GM21717 (cell line): ENCODE measurements at regions not wholly inside any gene's neighbourhood (a gene's known extent, or its start where the extent isn't known, plus 50 kb on each side); places are given as distances from the start of the nearest gene placed in this dataset.
"Not testable (repeated sequence)": the region's sequence is repeated elsewhere in the genome, so short reads cannot be mapped to it uniquely, and the experiment has no call there.

Experiments used
- ATAC-seq: cut with Tn5 transposase; IDR thresholded peaks from one replicate; pipeline ENCODE4 v1.9.1; 2021; ENCODE audit warnings: mild to moderate bottlenecking, moderate library complexity; ENCODE audit not compliant: unreplicated experiment

DNA sequence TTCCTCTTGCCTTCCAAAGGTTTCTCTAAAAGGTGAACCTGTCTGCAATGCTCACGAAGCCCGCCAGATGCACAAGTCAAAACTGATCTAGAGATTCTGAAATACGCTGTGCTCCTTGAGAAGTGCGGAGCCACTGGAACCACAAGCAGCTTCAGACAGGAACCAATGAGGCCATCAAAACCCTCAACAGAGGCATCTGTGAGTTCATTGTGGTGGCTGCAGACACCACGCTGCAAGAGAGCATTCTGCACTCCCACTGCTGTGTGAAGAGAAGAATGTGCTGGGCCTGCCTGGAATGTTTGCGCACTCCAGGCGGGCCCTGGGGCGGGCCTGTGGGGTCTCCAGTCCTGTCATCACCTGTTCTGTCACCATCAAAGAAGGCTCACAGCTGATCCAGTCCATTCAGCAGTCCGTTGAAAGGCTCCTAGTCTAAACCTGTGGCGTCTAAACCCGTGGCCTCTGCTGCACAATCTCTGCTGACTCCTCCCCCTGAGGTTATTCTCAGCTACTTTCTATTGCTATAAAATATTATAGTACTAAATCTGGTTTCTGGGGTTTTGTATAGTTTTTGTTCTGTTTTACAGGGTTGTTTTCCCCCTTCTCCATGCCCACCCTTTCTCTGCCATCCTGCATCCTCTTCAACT is 187.4 kb downstream of the FAM72C start:
- not testable (repeated sequence) for ATAC-seq

DNA sequence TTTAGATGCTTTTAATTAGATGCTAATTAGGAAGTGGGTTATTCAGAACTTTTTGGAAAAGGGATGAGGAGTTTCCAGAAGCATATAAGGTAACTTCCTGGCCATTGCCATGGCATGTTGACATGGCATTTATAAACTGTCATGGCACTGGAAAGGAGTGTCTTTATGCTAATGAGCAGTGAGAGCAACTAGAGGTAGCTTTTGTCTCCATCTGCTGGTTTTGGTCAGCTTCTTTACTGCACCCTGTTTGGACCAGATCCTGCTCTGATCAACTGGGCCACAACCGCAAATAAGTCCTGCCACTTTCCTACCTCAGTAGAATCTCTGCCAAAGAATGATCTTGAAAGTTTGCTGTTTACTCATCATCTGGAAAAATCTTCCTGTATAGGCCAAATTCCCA is 193.6 kb downstream of the FAM72C start:
- not testable (repeated sequence) for ATAC-seq

DNA sequence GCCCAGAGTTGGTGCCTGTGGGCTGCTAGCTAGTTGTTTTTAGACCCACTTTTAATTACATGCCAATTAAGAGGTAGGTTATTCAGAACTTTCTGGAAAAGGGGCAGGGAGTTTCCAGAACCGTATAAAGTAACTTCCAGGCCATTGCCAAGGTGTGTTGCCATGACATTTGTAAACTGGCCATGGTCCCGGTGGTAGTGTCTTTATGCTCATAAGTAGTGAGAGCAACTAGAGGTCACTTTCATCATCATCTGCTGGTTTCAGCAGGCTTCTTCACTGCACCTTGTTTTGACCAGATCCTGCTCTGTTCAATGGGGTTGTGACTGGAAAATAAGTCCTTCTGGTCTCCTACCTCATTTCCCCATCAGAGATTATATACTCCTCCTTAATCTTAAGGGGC is 207.0 kb downstream of the FAM72C start:
- not testable (repeated sequence) for ATAC-seq

DNA sequence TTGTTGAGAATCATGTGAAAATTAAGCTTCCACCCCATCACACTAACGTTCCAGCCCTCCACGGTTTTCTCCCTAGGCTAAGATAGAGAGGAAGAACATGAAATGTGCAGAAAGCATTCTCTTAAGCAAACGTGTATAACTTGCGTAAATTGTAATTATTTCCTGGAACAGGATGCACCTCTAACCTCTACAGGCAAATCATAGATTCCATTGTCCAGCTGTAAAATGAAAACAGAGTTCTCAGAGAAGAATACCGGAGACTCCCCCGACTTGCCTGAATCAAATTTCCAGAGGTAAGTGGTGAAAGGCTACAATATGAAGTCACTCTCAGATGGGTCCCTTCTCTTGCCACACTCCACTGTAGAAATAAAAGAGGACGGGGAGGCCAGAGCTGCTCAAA is 211.4 kb downstream of the FAM72C start:
- not testable (repeated sequence) for ATAC-seq

DNA sequence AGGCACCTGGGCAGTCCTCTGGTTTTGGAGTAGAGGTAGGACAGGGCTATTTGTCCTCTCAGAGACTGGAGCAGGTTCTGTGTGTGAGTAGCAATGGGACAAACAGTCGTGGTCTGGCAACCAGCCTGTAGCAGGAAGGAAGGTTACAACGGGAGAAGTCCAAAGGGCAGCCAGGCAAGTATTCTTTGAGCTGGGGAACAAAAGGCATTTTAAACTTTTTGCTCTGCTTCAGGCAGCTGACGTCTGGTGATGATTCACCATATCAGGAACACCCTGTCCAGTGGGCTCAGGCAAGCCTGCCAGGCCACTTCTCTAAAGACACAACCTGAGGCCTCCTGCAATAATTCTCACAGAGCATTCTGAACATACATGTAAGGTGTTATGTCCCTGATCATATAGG is 215.8 kb downstream of the FAM72C start:
- not testable (repeated sequence) for ATAC-seq

DNA sequence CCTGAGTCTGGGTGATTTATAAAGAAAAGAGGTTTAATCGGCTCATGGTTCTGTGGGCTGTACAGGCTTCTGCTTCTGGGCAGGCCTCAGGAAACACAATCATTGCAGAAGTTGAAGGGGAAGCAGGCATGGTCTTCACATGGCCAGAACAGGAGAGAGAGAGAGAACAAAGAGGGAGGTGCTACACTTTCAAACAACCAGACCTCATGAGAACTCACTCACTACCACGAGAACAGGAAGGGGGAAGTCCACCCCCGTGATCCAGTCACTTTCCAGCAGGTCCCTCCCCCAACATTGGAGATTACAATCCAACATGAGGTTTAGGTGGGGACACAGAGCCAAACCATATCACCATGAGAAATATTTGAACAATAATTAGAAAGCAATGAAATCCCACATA is 222.9 kb downstream of the FAM72C start:
- no peak for ATAC-seq

DNA sequence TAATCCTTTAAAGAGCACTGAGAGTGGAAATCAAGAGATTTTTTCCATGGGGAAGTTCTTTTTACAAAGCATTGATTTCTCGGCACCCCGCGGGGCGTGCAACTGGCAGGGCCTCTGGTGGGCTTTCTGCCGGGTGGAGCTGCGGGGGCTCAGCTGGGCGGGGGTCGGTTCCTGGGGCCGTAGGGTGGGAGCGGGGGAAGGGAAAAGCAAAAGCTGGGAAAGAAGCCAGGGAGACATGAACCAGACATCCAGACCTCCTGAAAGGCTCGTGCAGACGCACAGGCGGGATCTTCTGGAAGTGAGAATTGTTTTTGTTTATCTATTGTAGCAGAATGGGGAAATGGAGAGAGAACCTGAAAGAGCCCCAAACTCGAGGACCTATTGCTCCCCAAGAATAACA is 235.2 kb downstream of the FAM72C start:
- no peak for ATAC-seq

DNA sequence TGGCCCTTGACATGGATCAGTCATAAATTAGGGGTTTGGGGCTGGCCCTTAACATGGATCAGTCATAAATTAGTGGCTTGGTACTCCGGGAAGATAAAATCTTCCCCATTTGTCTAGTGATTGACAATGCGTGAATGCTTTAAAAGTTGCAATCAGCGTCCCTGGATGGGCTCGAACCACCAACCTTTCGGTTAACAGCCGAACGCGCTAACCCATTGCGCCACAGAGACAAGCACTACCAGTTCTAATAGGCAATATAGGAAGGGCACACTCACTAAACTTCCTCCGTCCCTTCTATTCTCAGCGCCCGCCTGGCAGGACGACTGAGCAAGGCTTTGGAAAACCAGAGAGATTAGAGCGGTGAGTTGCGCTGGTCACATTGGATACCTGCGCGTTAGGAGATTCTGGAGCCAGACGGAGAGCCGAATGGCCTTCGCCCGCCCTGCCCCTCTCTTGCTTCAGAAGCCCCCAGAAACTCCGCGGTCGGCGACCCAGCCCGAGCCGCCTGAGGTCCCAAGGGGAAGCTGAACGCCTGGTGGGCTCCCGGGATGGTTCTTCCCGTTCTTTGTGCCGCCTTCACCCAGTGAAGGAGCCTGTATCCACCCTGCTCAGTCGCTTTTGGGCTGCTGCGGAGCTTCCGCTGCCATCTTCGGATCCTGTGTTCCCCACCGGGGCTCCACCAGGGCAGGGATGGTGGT is 235.9 kb downstream of the FAM72C start:
- no peak for ATAC-seq

DNA sequence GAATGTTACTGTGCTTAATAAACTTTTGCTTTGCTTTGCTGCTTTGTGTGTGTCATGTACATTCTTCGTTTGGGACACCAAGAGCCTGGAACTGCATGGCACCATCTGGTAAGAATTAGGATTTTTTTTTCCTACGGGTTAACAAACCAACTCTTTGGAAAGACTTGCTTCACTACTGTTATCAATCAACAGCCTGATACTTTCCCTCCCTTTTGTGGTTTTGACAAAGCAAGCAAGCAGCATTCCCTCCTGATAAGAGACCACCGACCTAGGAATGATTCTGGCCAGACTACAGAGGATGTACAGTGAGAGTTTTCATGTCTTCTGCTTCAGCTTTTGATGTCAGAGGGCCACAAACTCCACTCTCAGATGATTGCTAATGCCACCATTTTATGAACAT is 237.5 kb downstream of the FAM72C start:
- ATAC-seq, result not testable (repeated sequence)

DNA sequence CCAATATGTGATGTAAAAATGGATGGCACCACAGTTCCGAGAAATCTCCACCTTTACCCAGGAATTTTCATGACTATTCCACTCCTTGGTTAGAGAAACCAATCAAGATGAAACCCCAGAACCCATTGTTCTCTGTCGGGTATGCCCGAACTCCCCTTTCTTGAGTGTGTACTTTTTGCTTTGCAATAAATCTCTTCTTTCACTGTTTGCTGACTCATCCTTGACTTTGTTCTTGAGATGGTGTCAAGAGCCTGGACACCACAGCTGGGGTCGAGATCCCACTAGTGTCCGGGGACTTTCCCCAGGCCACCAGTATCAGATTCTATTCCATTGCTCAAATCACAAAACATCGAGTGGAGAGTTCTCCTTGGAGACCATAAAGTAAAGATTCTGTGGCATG is 240.9 kb downstream of the FAM72C start:
- not testable (repeated sequence) for ATAC-seq

DNA sequence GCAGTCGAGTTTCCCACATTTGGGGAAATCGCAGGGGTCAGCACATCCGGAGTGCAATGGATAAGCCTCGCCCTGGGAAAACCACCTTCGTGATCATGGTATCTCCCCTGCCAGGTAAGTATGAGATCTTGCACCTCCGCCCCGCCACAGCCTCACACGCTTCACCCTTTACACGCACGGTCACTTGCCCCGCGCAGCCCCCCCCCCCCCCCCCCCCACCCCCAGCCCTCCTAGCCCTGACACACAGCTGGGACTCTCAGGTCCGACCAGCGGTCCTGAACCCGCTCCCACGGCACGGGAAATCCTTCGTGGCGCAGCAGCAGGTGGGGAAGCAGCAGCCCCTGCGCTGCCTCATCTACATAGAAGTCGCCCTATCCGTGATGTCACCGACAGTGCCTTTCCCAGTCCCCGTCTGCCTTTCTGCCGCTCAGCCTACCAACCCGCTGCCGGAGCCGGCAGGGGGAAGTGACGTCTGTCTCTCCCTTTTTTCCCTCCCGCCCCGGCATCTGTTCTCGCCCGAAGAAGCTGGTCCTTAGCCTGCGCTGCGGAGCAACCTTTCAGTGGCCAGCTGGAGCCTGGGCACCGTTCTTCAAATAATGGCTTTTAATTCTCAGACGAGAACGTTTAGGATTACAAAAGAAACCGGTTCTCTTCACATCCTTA is 242.2 kb downstream of the FAM72C start:
- ATAC-seq, result peak; percentile 75

DNA sequence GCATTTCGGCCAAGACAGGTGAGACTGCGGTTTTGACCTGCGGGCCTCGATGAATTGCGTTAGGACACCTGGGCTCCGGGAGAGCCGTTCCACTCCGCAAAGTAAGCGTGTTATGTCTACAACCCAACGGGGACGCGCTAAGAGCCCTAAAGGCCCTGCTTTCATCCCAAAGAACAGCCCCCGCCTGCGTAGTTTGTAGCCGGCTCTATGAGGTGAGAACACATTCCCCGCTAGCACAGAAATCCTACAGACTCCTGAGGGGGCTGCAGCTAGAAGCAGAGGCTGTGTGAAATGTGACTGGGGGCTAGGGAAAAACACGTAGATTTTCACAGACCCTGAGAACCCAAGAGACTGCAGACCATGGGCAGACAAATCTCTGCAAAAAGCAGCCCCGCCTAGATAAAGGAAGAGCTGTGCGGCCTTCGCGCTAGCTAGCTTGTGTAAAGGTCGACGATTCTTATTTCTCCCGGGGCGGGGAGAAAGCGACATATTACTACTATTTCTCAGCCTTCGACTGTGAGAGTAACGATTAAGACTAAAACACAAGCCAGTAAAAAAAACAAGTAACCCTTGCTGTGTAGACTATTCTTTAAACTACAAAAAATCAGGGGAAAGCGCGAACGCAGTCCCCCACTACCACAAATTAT is 242.9 kb downstream of the FAM72C start:
- peak; percentile 94 for ATAC-seq

DNA sequence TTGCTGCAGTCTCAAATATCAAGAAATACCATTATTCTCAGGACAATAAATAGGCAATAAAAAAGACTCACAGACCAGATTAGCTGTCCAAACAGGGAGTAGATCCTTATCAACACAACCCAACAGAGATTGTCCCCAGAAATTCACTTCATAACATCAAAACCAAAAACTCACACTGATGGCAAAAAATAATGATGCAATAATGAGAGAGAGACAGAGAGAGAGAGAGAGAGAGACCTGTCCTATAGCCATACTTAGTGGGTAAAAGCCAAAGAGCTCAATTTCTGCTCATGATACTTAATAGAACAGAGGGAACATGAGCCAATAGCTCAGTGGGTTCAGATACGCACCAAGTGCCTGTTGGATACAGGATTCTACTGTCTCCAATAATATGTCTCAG is 244.5 kb downstream of the FAM72C start:
- ATAC-seq, result no peak

DNA sequence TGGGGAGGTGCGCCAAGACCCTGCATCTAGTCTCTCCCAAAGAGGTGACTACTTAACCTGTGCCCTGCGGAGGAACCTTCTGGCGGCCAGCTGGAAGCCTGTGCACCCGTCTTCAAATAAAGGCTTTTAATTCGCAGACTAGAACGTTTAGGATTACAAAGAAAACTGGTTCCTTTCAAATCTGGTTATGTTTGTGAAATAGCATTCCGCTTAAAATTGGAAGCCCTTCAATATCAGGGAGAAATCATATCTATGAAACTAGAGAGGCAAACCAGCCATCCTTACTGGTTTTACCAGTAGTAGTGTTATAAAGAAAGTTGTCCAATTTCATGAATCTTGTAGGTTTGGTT is 250.8 kb downstream of the FAM72C start:
- ATAC-seq, result no peak

DNA sequence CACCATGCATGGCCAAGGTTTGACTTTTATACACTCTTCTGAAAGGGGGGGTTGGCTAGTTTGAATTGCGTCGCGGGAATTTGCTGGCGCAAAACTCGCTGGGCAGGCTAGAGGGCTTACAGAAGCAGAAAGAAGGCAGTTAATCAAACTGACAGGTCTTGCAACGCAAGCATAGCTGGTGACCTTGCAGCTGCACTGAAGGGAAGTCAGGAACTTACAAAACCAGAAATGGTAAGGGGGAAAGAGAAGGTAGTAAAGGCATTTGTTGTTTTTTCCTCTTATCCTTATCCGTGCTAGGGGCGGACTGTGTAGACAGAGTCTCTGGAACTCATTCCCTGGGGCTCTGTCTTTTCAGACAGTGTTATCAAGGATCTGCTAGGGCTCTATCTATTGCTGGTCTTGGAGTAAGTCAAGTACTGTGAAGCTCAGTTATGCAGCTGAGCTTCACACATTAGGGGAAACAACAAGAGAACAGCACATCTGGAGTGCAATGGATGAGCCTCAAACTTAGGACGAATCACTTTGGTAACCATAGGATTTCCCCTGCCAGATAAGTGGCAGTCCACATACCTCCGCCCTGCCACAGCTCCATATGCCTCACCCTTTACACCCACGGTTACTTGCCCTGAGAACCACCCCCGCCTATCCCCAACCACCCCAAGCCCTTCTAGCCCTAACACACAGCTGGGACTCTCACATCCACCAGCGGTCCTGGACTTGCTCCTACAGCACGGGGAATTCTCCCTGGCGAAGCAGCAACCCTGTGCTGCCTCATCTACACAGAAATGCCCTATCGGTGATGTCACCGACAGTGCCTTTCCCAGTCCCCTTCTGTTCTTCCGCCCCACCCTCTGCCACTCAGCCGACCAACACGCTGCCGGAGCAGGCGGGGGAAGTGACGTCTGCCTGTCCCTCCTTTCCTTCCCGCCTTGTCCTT is 251.4 kb downstream of the FAM72C start:
- no peak for ATAC-seq

DNA sequence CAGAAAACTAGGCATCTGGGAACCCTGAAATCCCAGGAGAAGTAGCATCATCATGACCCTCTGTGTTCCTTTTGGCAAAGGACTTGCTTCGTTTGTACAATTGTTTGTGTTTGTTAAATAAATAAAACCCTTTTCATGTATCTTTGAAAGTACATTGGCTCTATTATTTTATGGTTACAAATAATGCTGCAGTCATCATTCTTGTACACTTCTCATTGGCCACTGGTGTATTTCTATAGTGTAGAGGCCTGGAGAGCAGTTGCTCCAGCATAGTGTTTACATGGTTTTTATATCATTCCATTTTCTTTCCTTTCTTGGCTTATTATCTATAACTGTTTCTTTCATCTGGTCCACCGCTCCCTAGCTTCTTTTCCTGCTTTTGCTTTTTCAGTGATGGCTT is 253.3 kb downstream of the FAM72C start:
- no peak for ATAC-seq

DNA sequence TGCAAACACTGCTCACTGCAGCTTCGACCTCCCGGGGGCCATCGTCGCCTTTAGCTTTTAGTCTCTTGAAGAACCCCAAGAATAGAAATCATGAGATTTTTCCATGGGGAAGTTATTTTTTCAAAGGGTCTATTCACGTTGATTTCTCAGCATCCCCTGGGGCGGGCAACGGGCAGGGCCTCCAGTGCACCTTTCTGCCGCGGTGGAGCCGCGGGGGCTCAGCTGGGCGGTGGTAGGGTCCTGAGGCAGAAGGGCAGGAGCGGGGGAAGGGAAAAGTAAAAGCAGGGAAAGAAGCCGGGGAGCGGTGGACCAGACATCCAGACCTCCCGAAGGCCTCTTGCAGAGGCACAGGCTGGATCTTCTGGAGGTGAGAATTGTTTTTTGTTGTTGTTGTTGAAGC is 253.8 kb downstream of the FAM72C start:
- no peak for ATAC-seq

DNA sequence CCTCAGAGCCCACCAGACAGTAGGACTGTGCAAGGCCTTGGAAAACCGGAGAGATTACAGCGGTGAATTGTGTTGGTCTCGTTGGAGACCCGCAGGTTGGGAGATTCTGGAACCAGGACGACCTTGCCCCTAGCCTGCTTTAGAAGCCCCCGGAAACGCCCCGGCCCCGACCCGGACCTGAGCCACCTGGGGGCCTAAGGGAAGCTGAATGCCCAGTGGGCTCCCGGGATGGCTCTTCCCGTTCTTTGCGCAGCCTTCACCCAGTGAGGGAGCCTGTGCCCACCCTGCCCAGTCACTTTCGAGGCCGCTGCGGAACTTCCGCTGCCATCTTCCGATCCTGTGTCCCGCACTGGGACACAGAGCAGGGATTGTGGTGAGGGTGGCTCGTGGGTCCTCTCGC is 254.4 kb downstream of the FAM72C start:
- ATAC-seq, result no peak

DNA sequence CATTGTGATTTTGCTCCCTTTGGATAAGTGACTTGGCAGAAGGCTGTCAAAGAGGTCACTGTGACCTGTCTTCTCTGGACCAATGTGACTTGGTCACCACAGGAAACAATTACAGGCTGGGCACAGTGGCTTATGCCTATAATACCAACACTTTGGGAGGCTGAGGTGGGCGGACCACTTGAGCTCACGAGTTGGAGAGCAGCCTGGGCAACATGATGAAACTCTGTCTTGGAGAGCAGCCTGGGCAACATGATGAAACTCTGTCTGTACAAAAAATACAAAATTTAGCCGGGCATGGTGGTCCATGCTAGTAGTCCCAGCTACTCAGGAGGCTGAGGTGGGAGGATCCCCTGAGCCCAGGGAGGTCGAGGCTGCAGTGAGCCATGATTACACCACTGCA is 256.9 kb downstream of the FAM72C start:
- ATAC-seq, result not testable (repeated sequence)

DNA sequence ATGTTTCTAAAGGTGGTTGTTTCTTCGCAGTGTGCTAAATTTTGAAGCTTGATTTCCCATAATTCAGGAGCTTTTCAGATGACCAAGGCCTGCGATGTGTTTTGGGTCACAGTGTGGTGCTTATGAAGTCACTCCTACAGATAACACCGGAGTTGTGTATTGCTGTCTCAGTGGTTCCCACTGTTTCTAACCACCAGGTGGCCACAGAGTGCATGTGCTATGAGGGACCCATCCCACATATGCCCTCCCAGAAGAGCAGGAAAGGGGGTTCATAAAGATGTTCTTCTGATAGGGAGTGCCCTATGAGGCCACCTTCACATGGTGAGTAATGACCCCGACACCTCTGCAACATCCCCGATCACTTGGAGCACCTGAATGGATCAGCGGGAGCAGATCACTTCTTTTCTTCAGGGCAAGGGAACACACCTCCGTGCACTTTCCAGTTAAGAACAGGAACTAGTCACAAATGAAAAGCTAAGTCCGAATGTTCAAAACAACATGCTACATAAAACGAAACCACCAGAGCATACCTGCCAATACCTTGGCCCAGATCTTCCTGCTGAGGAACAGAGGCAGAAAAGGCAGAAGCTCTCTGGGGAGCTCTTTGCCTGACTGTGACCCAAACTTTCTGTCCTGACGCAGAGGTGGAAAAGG is 262.1 kb downstream of the FAM72C start:
- ATAC-seq, result not testable (repeated sequence)
